ENCODE measurements at regions not wholly inside any gene's neighbourhood (a gene's known extent, or its start where the extent isn't known, plus 50 kb on each side); places are given as distances from the start of the nearest gene placed in this dataset.

- no peak overlapping the region for H3K4me3 ChIP-seq (ENCODE audit: low read length in 3 of 3)
- no peaks in the 10 kb centered on the region for H3K9me3 ChIP-seq (ENCODE audit: control insufficient read depth in 3 of 3, low read length in 3 of 3)
- no peaks in the 10 kb centered on the region for H3K4me1 ChIP-seq (ENCODE audit: control insufficient read depth in 3 of 3, insufficient read depth in 3 of 3, low read length in 3 of 3)
- no peak overlapping the region for H3K27ac ChIP-seq (ENCODE audit: low read depth, low read length)
- H3K9ac ChIP-seq (ENCODE audit: low read depth in 1 of 3, low read length in 3 of 3): no peak overlapping the region
- H3K36me3 ChIP-seq (ENCODE audit: control insufficient read depth in 3 of 3, insufficient read depth in 3 of 3, low read length in 3 of 3): no peaks in the 10 kb centered on the region
- no peaks in the 10 kb centered on the region for H3K27me3 ChIP-seq (ENCODE audit: control insufficient read depth in 3 of 3, insufficient read depth in 3 of 3, low read length in 3 of 3)
These were observed 258.3 kb upstream of the NEGR1 start for GRCh38 chr1:72540674-72541073.

- H3K27ac ChIP-seq (ENCODE audit: low read depth, low read length): no peak overlapping the region
- H3K4me3 ChIP-seq (ENCODE audit: low read length in 3 of 3): no peak overlapping the region
- H3K9me3 ChIP-seq (ENCODE audit: control insufficient read depth in 3 of 3, low read length in 3 of 3): no peaks in the 10 kb centered on the region
- no peaks in the 10 kb centered on the region for H3K27me3 ChIP-seq (ENCODE audit: control insufficient read depth in 3 of 3, insufficient read depth in 3 of 3, low read length in 3 of 3)
- H3K36me3 ChIP-seq (ENCODE audit: control insufficient read depth in 3 of 3, insufficient read depth in 3 of 3, low read length in 3 of 3): no peaks in the 10 kb centered on the region
- H3K9ac ChIP-seq (ENCODE audit: low read depth in 1 of 3, low read length in 3 of 3): no peak overlapping the region
- no peaks in the 10 kb centered on the region for H3K4me1 ChIP-seq (ENCODE audit: control insufficient read depth in 3 of 3, insufficient read depth in 3 of 3, low read length in 3 of 3)
These were observed 253.1 kb upstream of the NEGR1 start for GRCh38 chr1:72535470-72535869.

GRCh38 chr1:72530646-72531045 is 248.3 kb upstream of the NEGR1 start:
- Histone ChIP-seq H3K4me1 (ENCODE audit: control insufficient read depth in 3 of 3, insufficient read depth in 3 of 3, low read length in 3 of 3) (no peaks in the 10 kb centered on the region), H3K4me3 (ENCODE audit: low read length in 3 of 3) (no peak overlapping the region), H3K9ac (ENCODE audit: low read depth in 1 of 3, low read length in 3 of 3) (no peak overlapping the region), H3K36me3 (ENCODE audit: control insufficient read depth in 3 of 3, insufficient read depth in 3 of 3, low read length in 3 of 3) (no peaks in the 10 kb centered on the region), H3K27me3 (ENCODE audit: control insufficient read depth in 3 of 3, insufficient read depth in 3 of 3, low read length in 3 of 3) (no peaks in the 10 kb centered on the region), H3K9me3 (ENCODE audit: control insufficient read depth in 3 of 3, low read length in 3 of 3) (no peaks in the 10 kb centered on the region), H3K27ac (ENCODE audit: low read depth, low read length) (no peak overlapping the region)

GRCh38 chr1:72526926-72527325 is 244.6 kb upstream of the NEGR1 start:
- Histone ChIP-seq H3K4me1 (ENCODE audit: control insufficient read depth in 3 of 3, insufficient read depth in 3 of 3, low read length in 3 of 3) (no peaks in the 10 kb centered on the region), H3K27me3 (ENCODE audit: control insufficient read depth in 3 of 3, insufficient read depth in 3 of 3, low read length in 3 of 3) (no peaks in the 10 kb centered on the region), H3K36me3 (ENCODE audit: control insufficient read depth in 3 of 3, insufficient read depth in 3 of 3, low read length in 3 of 3) (no peaks in the 10 kb centered on the region), H3K27ac (ENCODE audit: low read depth, low read length) (no peak overlapping the region), H3K9me3 (ENCODE audit: control insufficient read depth in 3 of 3, low read length in 3 of 3) (no peaks in the 10 kb centered on the region), H3K9ac (ENCODE audit: low read depth in 1 of 3, low read length in 3 of 3) (no peak overlapping the region), H3K4me3 (ENCODE audit: low read length in 3 of 3) (no peak overlapping the region)

- H3K27ac ChIP-seq (ENCODE audit: low read depth, low read length): no peak overlapping the region
- no peak overlapping the region for H3K9ac ChIP-seq (ENCODE audit: low read depth in 1 of 3, low read length in 3 of 3)
- no peaks in the 10 kb centered on the region for H3K9me3 ChIP-seq (ENCODE audit: control insufficient read depth in 3 of 3, low read length in 3 of 3)
- no peaks in the 10 kb centered on the region for H3K36me3 ChIP-seq (ENCODE audit: control insufficient read depth in 3 of 3, insufficient read depth in 3 of 3, low read length in 3 of 3)
- no peaks in the 10 kb centered on the region for H3K4me1 ChIP-seq (ENCODE audit: control insufficient read depth in 3 of 3, insufficient read depth in 3 of 3, low read length in 3 of 3)
- H3K27me3 ChIP-seq (ENCODE audit: control insufficient read depth in 3 of 3, insufficient read depth in 3 of 3, low read length in 3 of 3): no peaks in the 10 kb centered on the region
- H3K4me3 ChIP-seq (ENCODE audit: low read length in 3 of 3): no peak overlapping the region
These were observed 241.7 kb upstream of the NEGR1 start for GRCh38 chr1:72524021-72524420.

- H3K9me3 ChIP-seq (ENCODE audit: control insufficient read depth in 3 of 3, low read length in 3 of 3): no peaks in the 10 kb centered on the region
- H3K4me1 ChIP-seq (ENCODE audit: control insufficient read depth in 3 of 3, insufficient read depth in 3 of 3, low read length in 3 of 3): no peaks in the 10 kb centered on the region
- H3K9ac ChIP-seq (ENCODE audit: low read depth in 1 of 3, low read length in 3 of 3): no peak overlapping the region
- H3K27me3 ChIP-seq (ENCODE audit: control insufficient read depth in 3 of 3, insufficient read depth in 3 of 3, low read length in 3 of 3): no peaks in the 10 kb centered on the region
- no peak overlapping the region for H3K27ac ChIP-seq (ENCODE audit: low read depth, low read length)
- no peaks in the 10 kb centered on the region for H3K36me3 ChIP-seq (ENCODE audit: control insufficient read depth in 3 of 3, insufficient read depth in 3 of 3, low read length in 3 of 3)
- no peak overlapping the region for H3K4me3 ChIP-seq (ENCODE audit: low read length in 3 of 3)
These were observed 239.3 kb upstream of the NEGR1 start for GRCh38 chr1:72521659-72522058.

GRCh38 chr1:72516826-72517225 is 234.5 kb upstream of the NEGR1 start:
- Histone ChIP-seq H3K4me1 (ENCODE audit: control insufficient read depth in 3 of 3, insufficient read depth in 3 of 3, low read length in 3 of 3) (no peaks in the 10 kb centered on the region), H3K9ac (ENCODE audit: low read depth in 1 of 3, low read length in 3 of 3) (no peak overlapping the region), H3K27ac (ENCODE audit: low read depth, low read length) (no peak overlapping the region), H3K36me3 (ENCODE audit: control insufficient read depth in 3 of 3, insufficient read depth in 3 of 3, low read length in 3 of 3) (no peaks in the 10 kb centered on the region), H3K27me3 (ENCODE audit: control insufficient read depth in 3 of 3, insufficient read depth in 3 of 3, low read length in 3 of 3) (no peaks in the 10 kb centered on the region), H3K4me3 (ENCODE audit: low read length in 3 of 3) (no peak overlapping the region), H3K9me3 (ENCODE audit: control insufficient read depth in 3 of 3, low read length in 3 of 3) (no peaks in the 10 kb centered on the region)

GRCh38 chr1:72516264-72516663 is 233.9 kb upstream of the NEGR1 start:
- no peaks in the 10 kb centered on the region for H3K9me3 ChIP-seq (ENCODE audit: control insufficient read depth in 3 of 3, low read length in 3 of 3)
- no peaks in the 10 kb centered on the region for H3K4me1 ChIP-seq (ENCODE audit: control insufficient read depth in 3 of 3, insufficient read depth in 3 of 3, low read length in 3 of 3)
- no peak overlapping the region for H3K27ac ChIP-seq (ENCODE audit: low read depth, low read length)
- H3K9ac ChIP-seq (ENCODE audit: low read depth in 1 of 3, low read length in 3 of 3): no peak overlapping the region
- H3K27me3 ChIP-seq (ENCODE audit: control insufficient read depth in 3 of 3, insufficient read depth in 3 of 3, low read length in 3 of 3): no peaks in the 10 kb centered on the region
- no peak overlapping the region for H3K4me3 ChIP-seq (ENCODE audit: low read length in 3 of 3)
- no peaks in the 10 kb centered on the region for H3K36me3 ChIP-seq (ENCODE audit: control insufficient read depth in 3 of 3, insufficient read depth in 3 of 3, low read length in 3 of 3)

GRCh38 chr1:72498371-72498770 is 216.0 kb upstream of the NEGR1 start:
- Histone ChIP-seq H3K9ac (ENCODE audit: low read depth in 1 of 3, low read length in 3 of 3) (no peak overlapping the region), H3K4me3 (ENCODE audit: low read length in 3 of 3) (no peak overlapping the region), H3K36me3 (ENCODE audit: control insufficient read depth in 3 of 3, insufficient read depth in 3 of 3, low read length in 3 of 3) (no peaks in the 10 kb centered on the region), H3K4me1 (ENCODE audit: control insufficient read depth in 3 of 3, insufficient read depth in 3 of 3, low read length in 3 of 3) (no peaks in the 10 kb centered on the region), H3K9me3 (ENCODE audit: control insufficient read depth in 3 of 3, low read length in 3 of 3) (no peaks in the 10 kb centered on the region), H3K27me3 (ENCODE audit: control insufficient read depth in 3 of 3, insufficient read depth in 3 of 3, low read length in 3 of 3) (no peaks in the 10 kb centered on the region), H3K27ac (ENCODE audit: low read depth, low read length) (no peak overlapping the region)

- no peaks in the 10 kb centered on the region for H3K36me3 ChIP-seq (ENCODE audit: control insufficient read depth in 3 of 3, insufficient read depth in 3 of 3, low read length in 3 of 3)
- no peak overlapping the region for H3K4me3 ChIP-seq (ENCODE audit: low read length in 3 of 3)
- H3K27me3 ChIP-seq (ENCODE audit: control insufficient read depth in 3 of 3, insufficient read depth in 3 of 3, low read length in 3 of 3): no peaks in the 10 kb centered on the region
- no peaks in the 10 kb centered on the region for H3K9me3 ChIP-seq (ENCODE audit: control insufficient read depth in 3 of 3, low read length in 3 of 3)
- no peak overlapping the region for H3K9ac ChIP-seq (ENCODE audit: low read depth in 1 of 3, low read length in 3 of 3)
- no peaks in the 10 kb centered on the region for H3K4me1 ChIP-seq (ENCODE audit: control insufficient read depth in 3 of 3, insufficient read depth in 3 of 3, low read length in 3 of 3)
- no peak overlapping the region for H3K27ac ChIP-seq (ENCODE audit: low read depth, low read length)
These were observed 207.5 kb upstream of the NEGR1 start for GRCh38 chr1:72489801-72490200.

- H3K9ac ChIP-seq (ENCODE audit: low read depth in 1 of 3, low read length in 3 of 3): no peak overlapping the region
- H3K9me3 ChIP-seq (ENCODE audit: control insufficient read depth in 3 of 3, low read length in 3 of 3): no peaks in the 10 kb centered on the region
- H3K4me3 ChIP-seq (ENCODE audit: low read length in 3 of 3): no peak overlapping the region
- no peaks in the 10 kb centered on the region for H3K27me3 ChIP-seq (ENCODE audit: control insufficient read depth in 3 of 3, insufficient read depth in 3 of 3, low read length in 3 of 3)
- no peaks in the 10 kb centered on the region for H3K36me3 ChIP-seq (ENCODE audit: control insufficient read depth in 3 of 3, insufficient read depth in 3 of 3, low read length in 3 of 3)
- no peaks in the 10 kb centered on the region for H3K4me1 ChIP-seq (ENCODE audit: control insufficient read depth in 3 of 3, insufficient read depth in 3 of 3, low read length in 3 of 3)
- H3K27ac ChIP-seq (ENCODE audit: low read depth, low read length): no peak overlapping the region
These were observed 203.5 kb upstream of the NEGR1 start for GRCh38 chr1:72485801-72486200.

All from skeletal muscle tissue (tissue), 3 donors.